ENCODE measurements at regions not wholly inside any gene's neighbourhood (a gene's known extent, or its start where the extent isn't known, plus 50 kb on each side); places are given as distances from the start of the nearest gene placed in this dataset.
"Not testable (repeated sequence)": the region's sequence is repeated elsewhere in the genome, so short reads cannot be mapped to it uniquely, and the experiment has no call there.

DNA sequence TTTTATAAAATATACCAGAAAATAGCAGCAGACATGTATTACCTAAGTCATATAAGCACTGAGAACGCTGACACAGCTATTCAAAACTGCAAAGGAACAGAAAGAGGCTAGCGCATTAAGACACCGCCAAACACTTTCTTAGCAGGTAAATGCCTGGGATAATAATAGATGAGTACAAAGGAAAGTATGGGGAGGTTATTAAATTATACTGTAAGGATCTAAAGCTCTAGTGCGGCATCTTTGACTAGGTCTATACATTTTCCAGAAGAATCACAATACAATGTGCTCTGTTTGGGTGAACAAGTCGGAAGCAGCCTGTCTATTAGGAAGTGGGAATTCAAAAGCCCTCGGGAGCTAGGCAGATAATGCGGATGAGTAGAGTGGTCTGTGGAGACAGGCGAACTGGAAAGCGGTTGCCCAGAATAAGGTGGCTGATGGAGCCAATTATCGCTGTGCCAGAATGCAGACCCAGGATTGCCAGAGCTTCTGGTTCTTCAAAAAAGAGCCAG lies 443.6 kb upstream of the TENM3 start:
- no peaks in the 10 kb centered on the region for H3K4me1 ChIP-seq (ENCODE audit: control insufficient read depth in 5 of 5, insufficient read depth in 5 of 5, low read length in 5 of 5)
- ATAC-seq (ENCODE audit: insufficient read depth, low FRiP score) (no peak), DNase-seq (no peak)
- TF ChIP-seq, protein P1, sequence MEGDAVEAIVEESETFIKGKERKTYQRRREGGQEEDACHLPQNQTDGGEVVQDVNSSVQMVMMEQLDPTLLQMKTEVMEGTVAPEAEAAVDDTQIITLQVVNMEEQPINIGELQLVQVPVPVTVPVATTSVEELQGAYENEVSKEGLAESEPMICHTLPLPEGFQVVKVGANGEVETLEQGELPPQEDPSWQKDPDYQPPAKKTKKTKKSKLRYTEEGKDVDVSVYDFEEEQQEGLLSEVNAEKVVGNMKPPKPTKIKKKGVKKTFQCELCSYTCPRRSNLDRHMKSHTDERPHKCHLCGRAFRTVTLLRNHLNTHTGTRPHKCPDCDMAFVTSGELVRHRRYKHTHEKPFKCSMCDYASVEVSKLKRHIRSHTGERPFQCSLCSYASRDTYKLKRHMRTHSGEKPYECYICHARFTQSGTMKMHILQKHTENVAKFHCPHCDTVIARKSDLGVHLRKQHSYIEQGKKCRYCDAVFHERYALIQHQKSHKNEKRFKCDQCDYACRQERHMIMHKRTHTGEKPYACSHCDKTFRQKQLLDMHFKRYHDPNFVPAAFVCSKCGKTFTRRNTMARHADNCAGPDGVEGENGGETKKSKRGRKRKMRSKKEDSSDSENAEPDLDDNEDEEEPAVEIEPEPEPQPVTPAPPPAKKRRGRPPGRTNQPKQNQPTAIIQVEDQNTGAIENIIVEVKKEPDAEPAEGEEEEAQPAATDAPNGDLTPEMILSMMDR (IDR thresholded peaks at IDR 0.05; ENCODE audit: control extremely low read depth, extremely low read depth) = no peak
- H3K9ac ChIP-seq (ENCODE audit: insufficient read depth in 1 of 2, low read length in 2 of 2) = no peak overlapping the region
- 93 to 95% methylated on average over 10 of the region's 10 CpGs for WGBS, 2 donors
- no peaks in the 10 kb centered on the region for H3K27me3 ChIP-seq (ENCODE audit: control insufficient read depth in 3 of 3, insufficient read depth in 3 of 3, low read length in 2 of 3)
- H3K27ac ChIP-seq (ENCODE audit: low read depth in 1 of 2, low read length in 1 of 2) = no peak overlapping the region
- H3K9me3 ChIP-seq (ENCODE audit: control insufficient read depth in 4 of 4, insufficient read depth in 3 of 4, low read length in 3 of 4) = peaks cover 0 to 5% (median 4%) of the 10 kb centered on the region in 4 donors
- H3K4me3 ChIP-seq = no peak overlapping the region
- H3K36me3 ChIP-seq (ENCODE audit: control insufficient read depth in 4 of 4, insufficient read depth in 4 of 4, low read length in 4 of 4) = no peaks in the 10 kb centered on the region

DNA sequence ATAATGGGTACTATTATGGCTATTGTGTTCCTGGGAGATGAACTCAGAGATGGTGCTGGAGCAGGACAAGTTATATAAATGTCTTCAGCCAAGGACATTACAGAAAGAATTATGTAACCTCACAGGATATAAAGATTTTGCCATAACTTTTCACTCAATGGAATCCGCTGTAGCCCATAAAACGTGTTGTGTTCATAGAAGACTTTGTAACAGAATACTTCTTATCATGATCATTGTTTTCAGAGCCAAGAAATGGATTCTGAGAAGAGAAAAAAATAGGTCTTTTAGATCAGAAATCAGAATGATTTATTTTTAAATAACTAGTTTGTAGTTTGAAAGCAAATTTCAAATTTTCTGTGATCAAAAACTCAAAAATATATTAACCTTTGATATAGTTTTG lies 441.0 kb upstream of the TENM3 start:
- Histone ChIP-seq H3K4me3 (no peak overlapping the region), H3K36me3 (ENCODE audit: control insufficient read depth in 4 of 4, insufficient read depth in 4 of 4, low read length in 4 of 4) (no peaks in the 10 kb centered on the region), H3K27ac (ENCODE audit: low read depth in 1 of 2, low read length in 1 of 2) (no peak overlapping the region), H3K9ac (ENCODE audit: insufficient read depth in 1 of 2, low read length in 2 of 2) (no peak overlapping the region), H3K27me3 (ENCODE audit: control insufficient read depth in 3 of 3, insufficient read depth in 3 of 3, low read length in 2 of 3) (no peaks in the 10 kb centered on the region), H3K9me3 (ENCODE audit: control insufficient read depth in 4 of 4, insufficient read depth in 3 of 4, low read length in 3 of 4) (no peaks in the 10 kb centered on the region), H3K4me1 (ENCODE audit: control insufficient read depth in 5 of 5, insufficient read depth in 5 of 5, low read length in 5 of 5) (no peaks in the 10 kb centered on the region)
- WGBS, 2 donors = 81 to 82% methylated on average over 2 of the region's 2 CpGs
- DNase-seq (no peak), ATAC-seq (ENCODE audit: insufficient read depth, low FRiP score) (no peak)
- TF ChIP-seq, protein P1 (IDR thresholded peaks at IDR 0.05; ENCODE audit: control extremely low read depth, extremely low read depth) = no peak

DNA sequence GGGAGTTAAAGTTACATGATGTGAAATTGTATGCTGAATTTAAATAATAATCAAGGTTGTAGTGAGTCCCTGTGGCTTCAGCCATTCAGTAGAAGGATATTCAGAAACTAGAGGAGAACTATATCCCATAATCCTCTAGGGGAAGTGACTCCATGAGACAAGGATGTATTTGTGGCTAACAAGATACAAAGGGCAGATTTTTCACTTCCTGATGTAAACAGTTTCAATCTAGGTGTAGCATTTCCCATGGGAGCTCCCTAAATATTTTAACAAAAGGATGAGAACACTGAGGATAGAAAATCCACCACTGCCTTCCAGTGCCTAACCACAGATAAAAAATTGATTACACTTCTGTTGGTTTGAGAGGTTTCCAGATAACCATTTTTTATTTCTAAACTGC lies 435.4 kb upstream of the TENM3 start:
- no peak overlapping the region for H3K4me3 ChIP-seq
- H3K4me1 ChIP-seq (ENCODE audit: control insufficient read depth in 5 of 5, insufficient read depth in 5 of 5, low read length in 5 of 5) = peaks cover 0 to 8% (median 0%) of the 10 kb centered on the region in 5 donors
- no peaks in the 10 kb centered on the region for H3K36me3 ChIP-seq (ENCODE audit: control insufficient read depth in 4 of 4, insufficient read depth in 4 of 4, low read length in 4 of 4)
- H3K27me3 ChIP-seq (ENCODE audit: control insufficient read depth in 3 of 3, insufficient read depth in 3 of 3, low read length in 2 of 3) = no peaks in the 10 kb centered on the region
- ATAC-seq (ENCODE audit: insufficient read depth, low FRiP score) (no peak), DNase-seq (no peak)
- H3K27ac ChIP-seq (ENCODE audit: low read depth in 1 of 2, low read length in 1 of 2) = no peak overlapping the region
- TF ChIP-seq, protein P1 (IDR thresholded peaks at IDR 0.05; ENCODE audit: control extremely low read depth, extremely low read depth) = no peak
- H3K9me3 ChIP-seq (ENCODE audit: control insufficient read depth in 4 of 4, insufficient read depth in 3 of 4, low read length in 3 of 4) = no peaks in the 10 kb centered on the region
- no peak overlapping the region for H3K9ac ChIP-seq (ENCODE audit: insufficient read depth in 1 of 2, low read length in 2 of 2)

DNA sequence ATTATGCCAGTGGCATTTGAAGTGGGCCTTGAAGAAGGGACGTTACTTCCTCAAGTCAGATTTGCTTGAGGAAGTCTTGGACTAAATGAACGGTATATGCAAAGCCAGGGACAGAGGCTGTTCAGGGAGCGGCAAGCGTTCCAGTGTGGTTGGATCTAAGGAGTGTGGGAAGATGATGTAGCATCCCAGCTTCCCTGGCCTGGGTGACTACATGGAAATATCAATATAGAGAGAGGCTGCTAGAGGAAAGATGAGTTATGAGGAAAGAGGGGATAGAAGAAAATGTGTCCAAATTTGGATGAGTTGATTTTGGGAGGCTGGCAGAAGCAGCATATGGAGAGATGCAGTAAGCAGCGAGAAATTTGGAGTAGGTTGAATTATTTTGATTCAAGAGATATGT lies 432.5 kb upstream of the TENM3 start:
- Histone ChIP-seq H3K9me3 (ENCODE audit: control insufficient read depth in 4 of 4, insufficient read depth in 3 of 4, low read length in 3 of 4) (no peaks in the 10 kb centered on the region), H3K36me3 (ENCODE audit: control insufficient read depth in 4 of 4, insufficient read depth in 4 of 4, low read length in 4 of 4) (no peaks in the 10 kb centered on the region), H3K4me1 (ENCODE audit: control insufficient read depth in 5 of 5, insufficient read depth in 5 of 5, low read length in 5 of 5) (peaks cover 0 to 8% (median 0%) of the 10 kb centered on the region in 5 donors), H3K9ac (ENCODE audit: insufficient read depth in 1 of 2, low read length in 2 of 2) (no peak overlapping the region), H3K4me3 (no peak overlapping the region), H3K27ac (ENCODE audit: low read depth in 1 of 2, low read length in 1 of 2) (no peak overlapping the region), H3K27me3 (ENCODE audit: control insufficient read depth in 3 of 3, insufficient read depth in 3 of 3, low read length in 2 of 3) (no peaks in the 10 kb centered on the region)
- DNase-seq (no peak), ATAC-seq (ENCODE audit: insufficient read depth, low FRiP score) (no peak)
- whole genome bisulfite sequencing, 2 donors = 80 to 81% methylated on average over 5 of the region's 5 CpGs
- TF ChIP-seq, protein P1 (IDR thresholded peaks at IDR 0.05; ENCODE audit: control extremely low read depth, extremely low read depth) = no peak

DNA sequence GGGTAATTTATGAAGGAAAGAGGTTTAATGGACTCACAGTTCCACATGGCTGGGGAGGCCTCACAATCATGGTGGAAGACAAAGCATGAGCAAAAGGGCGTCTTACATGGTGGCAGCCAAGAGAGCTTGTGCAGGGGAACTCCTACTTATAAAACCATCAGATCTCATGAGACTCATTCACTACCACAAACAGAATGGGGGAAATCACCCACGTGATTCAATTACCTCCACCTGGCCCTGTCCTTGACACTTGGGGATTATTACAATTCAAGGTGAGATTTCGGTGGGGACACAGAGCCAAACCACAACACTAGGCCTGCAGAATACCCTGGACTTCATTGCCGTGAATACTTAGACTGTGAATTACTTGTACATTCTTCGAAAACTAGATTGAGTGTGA lies 431.7 kb upstream of the TENM3 start:
- not testable (repeated sequence) for H3K4me3 ChIP-seq; DNase-seq; H3K4me1 ChIP-seq (ENCODE audit: control insufficient read depth in 5 of 5, insufficient read depth in 5 of 5, low read length in 5 of 5); ATAC-seq (ENCODE audit: insufficient read depth, low FRiP score); H3K36me3 ChIP-seq (ENCODE audit: control insufficient read depth in 4 of 4, insufficient read depth in 4 of 4, low read length in 4 of 4); H3K9me3 ChIP-seq (ENCODE audit: control insufficient read depth in 4 of 4, insufficient read depth in 3 of 4, low read length in 3 of 4); H3K27ac ChIP-seq (ENCODE audit: low read depth in 1 of 2, low read length in 1 of 2); H3K9ac ChIP-seq (ENCODE audit: insufficient read depth in 1 of 2, low read length in 2 of 2); H3K27me3 ChIP-seq (ENCODE audit: control insufficient read depth in 3 of 3, insufficient read depth in 3 of 3, low read length in 2 of 3)
- WGBS, 2 donors = 82 to 87% methylated on average over 5 of the region's 5 CpGs
